Stimulated activated CD4-positive, alpha-beta T cell treated with anti-CD3 and anti-CD28 coated beads, Interleukin-4, amount 100 ng/mL, for 4 hours (primary cell): ENCODE measurements at regions not wholly inside any gene's neighbourhood (a gene's known extent, or its start where the extent isn't known, plus 50 kb on each side); places are given as distances from the start of the nearest gene placed in this dataset.

Experiments used
- DNase-seq, 2 experiments: peaks; one replicate each; pipeline ENCODE4 v3.0.0-alpha.2; 2020

DNA sequence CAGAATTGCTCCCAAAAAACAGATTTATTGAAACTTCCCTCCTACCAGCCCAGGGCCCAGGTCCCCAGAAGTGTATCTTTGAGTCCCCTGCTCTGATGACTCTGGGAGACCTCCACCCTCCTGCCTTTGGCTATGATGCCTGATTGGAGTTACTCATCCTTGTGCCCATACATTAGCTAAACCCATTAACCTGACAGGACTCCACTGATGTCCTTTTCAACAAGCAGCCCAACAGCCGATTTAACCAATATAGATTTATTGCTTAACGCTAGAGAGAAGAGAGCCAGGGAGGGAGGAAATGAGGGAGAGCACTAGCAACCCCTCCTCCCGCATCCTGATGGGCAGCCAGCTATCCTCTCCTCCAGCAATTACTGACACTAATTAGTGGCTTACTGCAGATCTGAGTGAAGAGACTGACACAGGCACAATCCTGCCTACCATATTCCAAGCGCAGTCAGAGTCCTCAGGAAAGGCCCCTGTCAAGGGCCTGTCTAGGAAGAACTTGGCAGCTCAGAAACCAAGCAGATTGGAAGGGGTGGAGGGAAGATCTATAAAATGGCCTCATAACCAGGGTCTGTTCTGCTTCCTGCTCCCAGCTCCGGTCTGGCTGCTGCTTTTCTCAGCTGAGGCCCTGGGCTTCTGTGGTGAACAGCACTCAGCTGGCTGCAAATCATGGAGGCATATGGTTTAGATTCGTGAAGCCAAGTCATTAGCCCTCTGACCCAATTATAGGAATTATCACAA is 484.5 kb upstream of the DAB1 start:
- no peak for DNase-seq

DNA sequence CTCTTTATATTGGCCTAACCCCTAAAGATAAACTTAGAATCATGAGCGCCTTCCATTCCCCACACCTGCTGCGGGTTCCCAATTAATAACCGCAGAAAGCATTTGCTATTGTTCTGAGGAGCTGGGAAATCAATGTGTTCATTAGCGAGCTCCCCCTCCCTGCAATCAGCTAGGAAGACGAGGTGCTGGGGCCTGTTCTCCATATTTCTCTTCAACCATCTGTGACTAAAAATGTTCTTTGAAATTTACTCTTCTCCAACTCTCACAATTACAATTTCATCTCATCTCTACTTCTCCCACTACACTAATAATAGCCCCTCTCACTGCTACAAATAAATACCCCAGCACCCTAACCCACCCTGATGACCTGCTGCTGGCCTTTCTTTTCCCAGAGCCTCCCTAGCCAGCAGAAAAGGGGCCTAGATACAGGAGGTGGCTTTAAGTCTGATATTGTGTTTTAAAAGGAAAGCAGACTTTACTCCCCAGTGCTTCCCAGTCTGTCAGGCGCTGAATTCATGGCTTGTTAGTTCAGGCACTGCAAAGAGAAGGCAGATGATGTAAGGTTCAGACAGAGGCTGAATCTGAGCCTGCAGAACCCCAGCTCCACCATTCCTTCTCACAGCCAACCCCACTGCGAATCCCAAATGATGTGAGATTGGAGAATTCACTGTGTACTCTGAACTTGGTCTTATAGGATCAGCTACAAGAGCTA is 477.5 kb upstream of the DAB1 start:
- no peak for DNase-seq

- no peak for DNase-seq
Measured at GRCh38 chr1:57898531-57898930, 474.7 kb upstream of the DAB1 start.

- no peak for DNase-seq
Measured at GRCh38 chr1:57897581-57897980, 473.7 kb upstream of the DAB1 start.

DNA sequence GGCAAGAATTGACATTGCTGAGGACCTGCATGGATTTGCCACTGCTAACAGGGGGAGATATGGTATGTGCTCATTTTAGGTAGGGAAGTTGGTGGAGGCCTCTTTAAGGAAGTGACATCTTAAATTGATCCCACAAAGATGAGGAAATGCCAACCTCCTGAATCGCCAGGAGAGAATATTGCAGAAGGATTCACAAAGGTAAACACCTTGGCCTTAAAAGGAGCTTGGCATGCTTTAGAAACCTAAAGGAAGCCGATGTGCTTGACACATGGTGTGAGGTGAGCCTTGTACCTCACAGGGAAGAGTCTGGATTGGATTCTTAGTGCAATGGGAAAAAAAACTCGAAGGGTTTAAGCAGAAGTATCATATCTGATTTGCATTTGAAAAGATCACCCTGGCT is 470.5 kb upstream of the DAB1 start:
- no peak for DNase-seq

GRCh38 chr1:57889676-57890320 is 465.9 kb upstream of the DAB1 start:
- DNase-seq, result no peak

GRCh38 chr1:57887964-57888491 is 464.2 kb upstream of the DAB1 start:
- no peak for DNase-seq

- no peak for DNase-seq
Measured at GRCh38 chr1:57886376-57886775, 462.5 kb upstream of the DAB1 start.

- DNase-seq, result no peak
Measured at GRCh38 chr1:57883642-57883995, 459.8 kb upstream of the DAB1 start.

DNA sequence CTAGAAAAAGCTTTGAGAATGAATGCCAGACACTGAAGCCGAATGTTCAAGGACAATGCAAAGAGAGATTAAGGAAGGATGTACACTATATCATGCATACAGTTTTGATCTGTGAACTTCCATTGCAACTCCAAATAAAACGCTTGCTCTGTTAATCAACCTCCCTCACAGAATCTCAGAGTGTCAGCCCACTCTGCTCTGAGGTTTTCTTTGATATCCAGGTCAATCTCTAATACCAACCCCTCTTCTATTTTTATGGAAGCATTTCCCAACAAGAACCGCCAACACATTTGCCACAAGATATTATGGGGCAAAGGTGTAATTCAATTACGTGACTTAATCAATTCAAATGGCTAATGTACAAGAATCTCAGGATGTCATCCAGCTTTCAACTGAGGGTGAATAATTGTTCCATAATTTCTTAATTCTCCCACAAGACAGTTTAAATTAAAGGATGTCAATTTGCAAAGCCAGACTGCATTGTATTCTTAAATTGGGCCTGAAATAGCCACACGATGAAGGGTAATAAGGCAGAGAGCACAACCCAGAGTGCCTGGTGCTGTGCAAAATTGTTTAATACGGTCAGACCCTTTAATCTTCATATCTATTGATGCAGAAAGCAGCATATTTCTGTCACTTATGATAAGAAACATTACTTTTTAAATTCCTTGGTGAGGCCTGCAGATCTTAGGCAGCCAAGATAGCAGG is 459.2 kb upstream of the DAB1 start:
- no peak for DNase-seq

- DNase-seq, result no peak
Measured at GRCh38 chr1:57882072-57882471, 458.2 kb upstream of the DAB1 start.

DNA sequence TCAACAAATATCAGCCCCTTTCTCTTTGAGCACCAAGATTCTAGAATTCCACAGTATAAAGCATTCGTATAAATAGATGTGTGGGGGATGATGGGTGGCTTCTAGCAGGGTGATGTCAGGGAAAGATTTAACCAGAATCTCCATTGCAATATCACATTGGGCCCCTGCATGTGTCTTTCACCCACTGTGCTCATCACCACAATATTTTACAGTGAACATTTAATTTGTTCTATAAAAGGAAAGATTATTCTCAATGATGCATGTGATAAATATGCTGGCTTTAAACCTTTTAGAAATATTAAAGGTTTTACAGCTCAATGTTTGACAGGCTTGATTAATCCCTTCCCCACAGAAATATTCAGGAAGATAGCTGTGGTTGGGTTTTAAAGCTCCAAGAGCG is 457.8 kb upstream of the DAB1 start:
- no peak for DNase-seq

- DNase-seq, result no peak
Measured at GRCh38 chr1:57879700-57880099, 455.8 kb upstream of the DAB1 start.

- no peak for DNase-seq
Measured at GRCh38 chr1:57874418-57874877, 450.6 kb upstream of the DAB1 start.

GRCh38 chr1:57872913-57873312 is 449.1 kb upstream of the DAB1 start:
- no peak for DNase-seq

DNA sequence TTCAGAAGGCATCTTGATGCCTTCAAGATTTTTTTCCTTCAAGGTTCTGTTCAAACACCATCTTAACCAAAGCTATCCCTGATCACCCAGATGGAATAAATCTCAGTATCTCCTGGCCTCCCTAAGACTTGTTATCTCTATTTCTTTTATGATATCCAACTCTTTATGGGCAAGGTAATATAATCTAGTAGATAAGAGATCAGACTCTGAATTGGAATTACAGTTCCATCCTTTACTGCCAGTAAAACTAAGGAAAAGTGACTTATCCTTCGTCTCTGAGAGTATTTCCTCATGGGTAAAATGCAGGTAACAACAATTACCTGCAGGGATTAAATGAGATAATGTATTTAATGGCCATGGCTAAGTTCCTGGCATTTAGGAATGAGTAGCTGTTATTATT is 445.0 kb upstream of the DAB1 start:
- no peak for DNase-seq

- DNase-seq, result no peak
Measured at GRCh38 chr1:57868239-57868638, 444.4 kb upstream of the DAB1 start.

DNA sequence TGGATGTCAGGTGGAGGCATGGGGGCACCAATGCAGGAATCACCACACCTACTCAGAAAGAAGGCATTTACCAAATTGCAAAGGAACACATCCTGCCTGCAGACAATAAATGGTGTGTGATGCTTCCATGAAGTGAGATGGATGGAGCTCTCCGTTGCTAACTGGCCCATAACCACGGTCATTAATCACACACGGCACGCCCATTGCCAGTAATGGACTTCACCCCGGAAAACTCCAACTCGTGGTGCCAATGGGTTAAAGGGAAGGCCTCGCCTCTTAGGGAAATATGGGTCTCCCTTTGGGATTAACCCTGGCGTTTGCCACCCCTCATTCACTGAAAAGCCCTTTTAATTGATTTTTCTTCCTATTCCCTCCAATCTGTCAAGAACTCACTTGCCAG is 443.1 kb upstream of the DAB1 start:
- DNase-seq, result no peak

DNA sequence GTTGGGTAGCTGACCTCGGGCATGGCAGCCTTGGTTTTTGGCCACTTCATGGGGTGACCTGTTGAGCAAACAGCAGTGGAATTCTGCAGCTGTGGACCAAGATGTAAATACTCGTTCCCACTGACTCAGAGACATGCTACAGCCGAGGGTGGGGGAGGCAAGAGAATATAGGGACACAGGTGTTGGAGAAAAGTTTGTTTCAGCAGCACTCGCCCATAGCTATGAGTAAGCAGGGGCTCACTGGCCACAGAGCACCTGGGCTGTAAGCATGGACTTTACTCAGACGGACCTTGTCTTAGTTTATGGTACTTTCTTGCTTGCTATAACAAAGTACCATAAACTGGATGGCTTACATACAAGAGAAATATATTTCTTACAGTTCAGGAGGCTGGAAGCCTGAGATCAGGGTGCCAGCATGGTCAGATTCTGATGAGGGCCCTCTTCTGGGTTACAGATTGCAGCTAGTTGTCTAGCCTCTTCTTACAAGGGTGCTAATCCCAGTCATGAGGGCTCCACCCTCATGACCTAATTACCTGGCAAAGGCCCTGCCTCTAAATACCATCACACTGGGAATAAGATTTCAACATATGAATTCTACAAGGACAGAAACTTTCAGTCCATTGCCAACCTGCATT is 437.2 kb upstream of the DAB1 start:
- no peak for DNase-seq

GRCh38 chr1:57860325-57860724 is 436.5 kb upstream of the DAB1 start:
- DNase-seq, result no peak

DNA sequence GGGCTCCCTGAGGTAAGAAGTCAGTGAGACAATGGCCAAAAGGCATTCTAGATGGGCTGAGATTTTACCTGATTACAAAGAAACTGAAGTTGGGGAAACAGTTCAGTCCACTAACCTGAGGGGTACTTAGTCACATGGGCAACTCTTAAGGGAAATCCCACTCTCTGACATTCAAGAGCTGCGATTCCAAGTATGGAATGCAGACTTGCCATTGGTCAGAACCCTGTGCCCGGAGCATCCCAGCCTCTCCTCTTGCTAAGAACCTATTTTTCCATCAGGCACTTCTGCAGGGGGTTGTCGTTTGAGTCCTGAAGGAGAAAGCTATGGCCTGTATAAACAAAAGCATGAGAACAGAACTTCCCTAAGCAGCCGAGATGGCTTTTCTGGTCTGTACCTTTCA is 434.9 kb upstream of the DAB1 start:
- no peak for DNase-seq

- DNase-seq, result no peak
Measured at GRCh38 chr1:57857809-57858208, 433.9 kb upstream of the DAB1 start.

DNA sequence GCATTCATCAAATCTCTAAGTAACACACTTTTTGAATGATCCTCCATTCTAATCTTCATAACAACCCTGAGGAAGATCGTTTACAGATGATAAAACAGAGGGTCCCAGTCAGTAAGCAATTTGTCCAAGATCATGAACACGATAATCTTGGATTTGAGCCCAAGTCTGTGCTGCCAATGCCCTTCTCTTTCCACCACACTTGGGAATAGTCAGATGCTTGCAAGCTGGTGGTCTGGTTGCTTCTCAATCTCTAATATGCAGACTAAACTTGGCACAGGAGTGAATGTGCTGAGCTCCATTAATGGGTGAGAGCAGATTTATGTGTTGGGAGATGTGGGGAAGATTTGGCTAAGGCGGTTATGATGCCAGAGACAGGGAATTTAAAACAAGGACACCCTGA is 430.6 kb upstream of the DAB1 start:
- no peak for DNase-seq
